ENCODE measurements at regions not wholly inside any gene's neighbourhood (a gene's known extent, or its start where the extent isn't known, plus 50 kb on each side); places are given as distances from the start of the nearest gene placed in this dataset.

DNA sequence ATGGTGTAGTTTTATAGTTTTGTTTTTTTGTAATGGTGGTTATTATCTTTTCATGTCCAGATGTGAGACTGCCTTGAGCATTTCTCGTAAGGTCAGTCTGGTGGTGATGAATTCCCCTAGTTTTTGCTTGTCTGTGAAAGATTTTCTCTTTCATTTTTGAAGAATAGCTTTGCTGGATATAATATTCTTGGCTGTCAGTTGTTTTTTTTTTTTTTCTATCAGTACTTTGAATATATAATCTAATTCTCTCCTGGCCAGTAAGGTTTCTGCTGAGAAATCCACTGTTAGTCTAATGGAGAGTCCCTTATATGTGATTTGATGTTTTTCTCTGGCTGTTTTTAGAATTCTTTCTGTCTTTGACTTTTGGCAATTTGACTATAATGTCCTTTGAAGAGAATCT lies 106.9 kb downstream of the CARTPT start:
- no peaks in the 10 kb centered on the region for H4K20me1 ChIP-seq (ENCODE audit: insufficient read depth, low read length)
- no peak overlapping the region for H3K4me2 ChIP-seq (ENCODE audit: low read length)
- no peak overlapping the region for H2AFZ ChIP-seq (ENCODE audit: low read length)
- no peaks in the 10 kb centered on the region for H3K9me2 ChIP-seq (ENCODE audit: low read depth, low read length)
- H3K9ac ChIP-seq (ENCODE audit: low read length) = no peak overlapping the region
- H3K79me2 ChIP-seq (ENCODE audit: insufficient read depth, low read length) = no peaks in the 10 kb centered on the region
- TF ChIP-seq EZH2 (IDR thresholded peaks at IDR 0.05; ENCODE audit: borderline replicate concordance, low read length) (no peak), CTCF (IDR thresholded peaks at IDR 0.05; ENCODE audit: low read length) (no peak)
- H3K4me3 ChIP-seq (ENCODE audit: low read depth, low read length, poor library complexity, severe bottlenecking) = no peak overlapping the region
- H3K4me1 ChIP-seq (ENCODE audit: insufficient read depth, low read length, severe bottlenecking) = no peaks in the 10 kb centered on the region
- peaks cover 5% of the 10 kb centered on the region; the same call in 1 of the 2 replicates for H3K9me3 ChIP-seq (ENCODE audit: low read length)
- no peak overlapping the region for H3K27ac ChIP-seq (ENCODE audit: low read depth, low read length, poor library complexity, severe bottlenecking)
- H3K27me3 ChIP-seq (ENCODE audit: insufficient read depth, low read length) = no peaks in the 10 kb centered on the region
- H3K36me3 ChIP-seq (ENCODE audit: insufficient read depth, low read length) = no peaks in the 10 kb centered on the region
- no peaks in the 10 kb centered on the region for H3F3A ChIP-seq (ENCODE audit: insufficient read depth, low read length)

GRCh38 chr5:71828291-71829040 lies 109.4 kb downstream of the CARTPT start:
- no peaks in the 10 kb centered on the region for H3K27me3 ChIP-seq (ENCODE audit: insufficient read depth, low read length)
- H3K4me3 ChIP-seq (ENCODE audit: low read depth, low read length, poor library complexity, severe bottlenecking) = no peak overlapping the region
- H3K79me2 ChIP-seq (ENCODE audit: insufficient read depth, low read length) = no peaks in the 10 kb centered on the region
- H3K36me3 ChIP-seq (ENCODE audit: insufficient read depth, low read length) = no peaks in the 10 kb centered on the region
- H3K9me3 ChIP-seq (ENCODE audit: low read length) = peaks cover 3% of the 10 kb centered on the region; the same call in 1 of the 2 replicates
- H3K9me2 ChIP-seq (ENCODE audit: low read depth, low read length) = no peaks in the 10 kb centered on the region
- no peak overlapping the region for H3K4me2 ChIP-seq (ENCODE audit: low read length)
- H3F3A ChIP-seq (ENCODE audit: insufficient read depth, low read length) = no peaks in the 10 kb centered on the region
- no peak overlapping the region for H3K27ac ChIP-seq (ENCODE audit: low read depth, low read length, poor library complexity, severe bottlenecking)
- no peak for TF ChIP-seq EZH2 (IDR thresholded peaks at IDR 0.05; ENCODE audit: borderline replicate concordance, low read length)
- no peak for TF ChIP-seq CTCF (IDR thresholded peaks at IDR 0.05; ENCODE audit: low read length)
- no peak overlapping the region for H2AFZ ChIP-seq (ENCODE audit: low read length)
- no peaks in the 10 kb centered on the region for H4K20me1 ChIP-seq (ENCODE audit: insufficient read depth, low read length)
- no peak overlapping the region for H3K9ac ChIP-seq (ENCODE audit: low read length)
- H3K4me1 ChIP-seq (ENCODE audit: insufficient read depth, low read length, severe bottlenecking) = no peaks in the 10 kb centered on the region

DNA sequence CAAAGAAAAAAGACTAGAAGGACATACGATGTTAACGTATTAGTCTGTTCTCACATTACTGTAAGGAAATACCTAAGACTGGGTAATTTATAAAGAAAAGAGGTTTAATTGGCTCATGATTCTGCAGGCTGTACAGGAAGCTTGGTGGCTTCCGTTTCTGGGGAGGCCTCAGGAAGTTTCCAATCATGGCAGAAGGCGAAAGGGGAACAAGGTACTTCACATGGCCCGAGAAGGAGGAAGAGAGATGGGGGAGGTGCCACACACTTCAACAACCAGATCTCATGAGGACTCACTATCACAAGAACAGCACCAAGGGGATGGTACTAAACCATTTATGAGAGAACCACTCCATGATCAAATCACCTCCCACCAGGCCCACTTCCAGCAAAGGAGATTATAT lies 110.1 kb downstream of the CARTPT start:
- H3K27me3 ChIP-seq (ENCODE audit: insufficient read depth, low read length) = no peaks in the 10 kb centered on the region
- no peaks in the 10 kb centered on the region for H3K4me1 ChIP-seq (ENCODE audit: insufficient read depth, low read length, severe bottlenecking)
- no peaks in the 10 kb centered on the region for H3K79me2 ChIP-seq (ENCODE audit: insufficient read depth, low read length)
- H3K9me2 ChIP-seq (ENCODE audit: low read depth, low read length) = no peaks in the 10 kb centered on the region
- no peak overlapping the region for H3K9ac ChIP-seq (ENCODE audit: low read length)
- no peak overlapping the region for H3K27ac ChIP-seq (ENCODE audit: low read depth, low read length, poor library complexity, severe bottlenecking)
- H2AFZ ChIP-seq (ENCODE audit: low read length) = no peak overlapping the region
- no peak overlapping the region for H3K4me3 ChIP-seq (ENCODE audit: low read depth, low read length, poor library complexity, severe bottlenecking)
- peaks cover 3% of the 10 kb centered on the region; the same call in 1 of the 2 replicates for H3K9me3 ChIP-seq (ENCODE audit: low read length)
- H3F3A ChIP-seq (ENCODE audit: insufficient read depth, low read length) = no peaks in the 10 kb centered on the region
- H3K4me2 ChIP-seq (ENCODE audit: low read length) = no peak overlapping the region
- H3K36me3 ChIP-seq (ENCODE audit: insufficient read depth, low read length) = no peaks in the 10 kb centered on the region
- TF ChIP-seq EZH2 (IDR thresholded peaks at IDR 0.05; ENCODE audit: borderline replicate concordance, low read length) = no peak
- no peak for TF ChIP-seq CTCF (IDR thresholded peaks at IDR 0.05; ENCODE audit: low read length)
- H4K20me1 ChIP-seq (ENCODE audit: insufficient read depth, low read length) = no peaks in the 10 kb centered on the region

Measured in OCI-LY1 (cell line).